ENCODE measurements at regions not wholly inside any gene's neighbourhood (a gene's known extent, or its start where the extent isn't known, plus 50 kb on each side); places are given as distances from the start of the nearest gene placed in this dataset.

DNA sequence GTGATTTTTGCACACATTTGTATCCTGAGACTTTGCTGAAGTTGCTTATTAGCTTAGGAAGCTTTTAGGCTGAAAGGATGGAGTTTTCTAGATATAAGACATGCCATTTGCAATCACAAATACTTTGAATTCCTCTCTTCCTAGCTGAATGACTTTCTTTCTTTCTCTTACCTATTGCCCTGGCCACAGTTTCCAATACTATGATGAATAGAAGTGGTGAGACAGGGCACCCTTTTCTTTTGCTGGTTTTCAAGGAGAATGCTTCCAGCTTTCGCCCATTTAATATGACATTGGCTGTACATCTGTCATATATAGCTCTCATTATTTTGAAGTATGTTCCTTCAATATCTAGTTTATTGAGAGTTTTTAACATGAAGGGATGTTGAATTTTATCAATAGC lies 409.6 kb upstream of the EPHA7 start:
- no peaks in the 10 kb centered on the region for H3K9me3 ChIP-seq
- no peak overlapping the region for H3K4me3 ChIP-seq
- no peak overlapping the region for H3K27ac ChIP-seq
- H3K36me3 ChIP-seq = no peaks in the 10 kb centered on the region
- DNase-seq = no peak
- no peaks in the 10 kb centered on the region for H3K4me1 ChIP-seq
- H3K27me3 ChIP-seq = no peaks in the 10 kb centered on the region
- TF ChIP-seq, protein P1, sequence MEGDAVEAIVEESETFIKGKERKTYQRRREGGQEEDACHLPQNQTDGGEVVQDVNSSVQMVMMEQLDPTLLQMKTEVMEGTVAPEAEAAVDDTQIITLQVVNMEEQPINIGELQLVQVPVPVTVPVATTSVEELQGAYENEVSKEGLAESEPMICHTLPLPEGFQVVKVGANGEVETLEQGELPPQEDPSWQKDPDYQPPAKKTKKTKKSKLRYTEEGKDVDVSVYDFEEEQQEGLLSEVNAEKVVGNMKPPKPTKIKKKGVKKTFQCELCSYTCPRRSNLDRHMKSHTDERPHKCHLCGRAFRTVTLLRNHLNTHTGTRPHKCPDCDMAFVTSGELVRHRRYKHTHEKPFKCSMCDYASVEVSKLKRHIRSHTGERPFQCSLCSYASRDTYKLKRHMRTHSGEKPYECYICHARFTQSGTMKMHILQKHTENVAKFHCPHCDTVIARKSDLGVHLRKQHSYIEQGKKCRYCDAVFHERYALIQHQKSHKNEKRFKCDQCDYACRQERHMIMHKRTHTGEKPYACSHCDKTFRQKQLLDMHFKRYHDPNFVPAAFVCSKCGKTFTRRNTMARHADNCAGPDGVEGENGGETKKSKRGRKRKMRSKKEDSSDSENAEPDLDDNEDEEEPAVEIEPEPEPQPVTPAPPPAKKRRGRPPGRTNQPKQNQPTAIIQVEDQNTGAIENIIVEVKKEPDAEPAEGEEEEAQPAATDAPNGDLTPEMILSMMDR (IDR thresholded peaks at IDR 0.05) = no peak
- TF ChIP-seq POLR2A (IDR thresholded peaks at IDR 0.05) = no peak

DNA sequence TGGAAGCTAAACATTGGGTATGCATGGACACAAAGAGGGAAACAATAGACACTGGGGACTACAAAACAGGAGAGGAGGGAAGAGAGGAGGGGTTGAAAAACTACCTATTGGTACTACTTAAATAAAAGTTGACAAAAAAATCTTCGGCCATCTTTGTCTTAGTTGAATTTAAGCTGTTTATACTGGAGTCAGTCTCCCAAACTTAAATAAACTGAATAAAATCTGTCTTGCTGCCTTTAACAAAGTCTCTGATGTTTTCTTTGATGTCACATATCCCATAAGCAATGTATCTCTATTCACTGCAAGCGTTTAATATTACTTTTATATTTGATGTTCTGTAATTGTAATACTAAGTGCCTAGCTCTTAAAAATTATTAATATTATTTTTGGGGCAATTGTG lies 409.2 kb upstream of the EPHA7 start:
- Histone ChIP-seq H3K27ac (no peak overlapping the region), H3K4me3 (no peak overlapping the region), H3K4me1 (no peaks in the 10 kb centered on the region), H3K27me3 (no peaks in the 10 kb centered on the region), H3K36me3 (no peaks in the 10 kb centered on the region), H3K9me3 (no peaks in the 10 kb centered on the region)
- DNase-seq = no peak
- TF ChIP-seq, protein P1 (IDR thresholded peaks at IDR 0.05) = no peak
- no peak for TF ChIP-seq POLR2A (IDR thresholded peaks at IDR 0.05)

DNA sequence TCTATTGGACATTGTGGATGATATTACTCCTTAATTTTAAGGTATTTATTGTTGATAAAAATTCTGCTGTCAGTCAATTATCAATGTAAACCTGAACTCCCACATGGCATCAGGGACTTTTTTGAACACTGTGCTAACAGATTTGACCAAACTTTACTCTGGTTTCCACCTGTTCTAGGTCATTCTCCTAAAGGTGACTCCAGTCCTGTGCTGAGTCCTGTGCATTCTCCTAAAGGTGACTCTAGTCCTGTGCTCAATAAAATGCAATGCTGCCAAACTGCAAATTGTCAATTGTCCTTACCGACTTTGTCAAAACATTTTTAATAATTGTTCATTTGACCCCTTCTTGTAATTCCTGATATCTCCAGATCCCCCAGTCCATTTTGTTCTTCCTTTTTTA lies 408.4 kb upstream of the EPHA7 start:
- DNase-seq = no peak
- no peak for TF ChIP-seq POLR2A (IDR thresholded peaks at IDR 0.05)
- TF ChIP-seq, protein P1 (IDR thresholded peaks at IDR 0.05) = no peak
- H3K27ac ChIP-seq = no peak overlapping the region
- H3K27me3 ChIP-seq = no peaks in the 10 kb centered on the region
- H3K4me1 ChIP-seq = no peaks in the 10 kb centered on the region
- no peaks in the 10 kb centered on the region for H3K9me3 ChIP-seq
- H3K36me3 ChIP-seq = no peaks in the 10 kb centered on the region
- H3K4me3 ChIP-seq = no peak overlapping the region

DNA sequence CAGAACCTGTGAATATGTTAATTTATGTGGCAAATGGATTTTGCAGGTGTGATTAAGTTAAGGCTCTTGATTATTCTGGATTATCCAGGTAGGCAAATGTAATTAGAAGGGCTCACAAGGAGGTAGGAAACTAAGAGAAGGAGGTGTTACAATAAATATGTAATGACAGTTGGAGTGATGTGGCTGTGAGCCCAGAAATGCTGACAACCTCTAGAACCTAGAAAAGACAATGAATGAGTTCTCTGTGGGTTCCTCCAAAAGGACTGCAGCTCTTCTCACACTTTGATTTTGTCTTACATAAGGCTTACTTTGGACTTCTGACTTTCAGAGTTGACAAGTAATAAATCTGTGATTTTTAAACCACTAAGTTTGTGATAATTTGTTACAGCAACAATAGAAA lies 406.6 kb upstream of the EPHA7 start:
- no peaks in the 10 kb centered on the region for H3K9me3 ChIP-seq
- no peak overlapping the region for H3K27ac ChIP-seq
- H3K4me1 ChIP-seq = no peaks in the 10 kb centered on the region
- no peaks in the 10 kb centered on the region for H3K27me3 ChIP-seq
- H3K36me3 ChIP-seq = no peaks in the 10 kb centered on the region
- no peak for TF ChIP-seq POLR2A (IDR thresholded peaks at IDR 0.05)
- TF ChIP-seq, protein P1 (IDR thresholded peaks at IDR 0.05) = no peak
- DNase-seq = no peak
- H3K4me3 ChIP-seq = no peak overlapping the region

DNA sequence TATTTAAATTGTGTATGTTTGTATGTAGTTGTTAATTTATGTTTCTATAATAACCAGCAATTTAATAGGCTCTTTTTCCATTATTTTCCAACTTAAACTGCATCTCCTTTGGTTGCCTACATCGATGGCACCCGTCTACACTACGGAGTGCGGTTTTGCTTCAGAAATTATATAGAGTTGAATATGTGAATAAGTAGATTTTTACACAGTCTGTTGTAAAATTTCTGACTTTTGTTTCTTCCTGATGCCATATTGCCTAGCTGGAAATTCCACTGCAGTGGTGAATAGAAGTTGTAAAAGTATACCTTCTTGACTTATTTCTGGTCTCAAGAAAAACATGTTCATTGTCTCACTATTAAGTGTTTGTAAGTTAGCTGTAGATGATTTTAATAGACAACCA lies 404.1 kb upstream of the EPHA7 start:
- H3K4me3 ChIP-seq = no peak overlapping the region
- no peaks in the 10 kb centered on the region for H3K27me3 ChIP-seq
- no peaks in the 10 kb centered on the region for H3K36me3 ChIP-seq
- no peaks in the 10 kb centered on the region for H3K9me3 ChIP-seq
- H3K4me1 ChIP-seq = no peaks in the 10 kb centered on the region
- TF ChIP-seq POLR2A (IDR thresholded peaks at IDR 0.05) = no peak
- TF ChIP-seq, protein P1 (IDR thresholded peaks at IDR 0.05) = no peak
- no peak overlapping the region for H3K27ac ChIP-seq
- no peak for DNase-seq
